ENCODE measurements at regions not wholly inside any gene's neighbourhood (a gene's known extent, or its start where the extent isn't known, plus 50 kb on each side); places are given as distances from the start of the nearest gene placed in this dataset.

DNA sequence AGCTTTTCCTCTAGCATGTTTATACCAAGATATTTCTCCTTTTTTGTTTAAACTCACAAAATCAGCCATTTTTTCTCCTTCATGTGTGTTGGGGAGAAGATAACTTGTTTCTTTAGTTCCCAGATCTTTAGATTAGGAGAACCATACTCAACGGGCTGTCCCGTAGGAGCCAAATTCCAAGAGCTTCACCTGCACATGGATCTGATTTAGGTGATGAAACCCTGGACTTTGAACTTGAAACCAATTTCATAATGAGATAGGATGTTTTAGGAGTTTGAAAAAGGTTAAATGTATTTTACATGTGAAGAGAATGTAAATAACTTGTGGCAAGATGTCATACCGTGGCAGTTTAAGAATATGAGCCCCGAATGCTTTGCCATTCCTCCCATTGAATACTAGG, 280.0 kb upstream of the PCDH18 start (continued):
- TF ChIP-seq E2F4 (CRISPR knock-in tag; IDR thresholded peaks at IDR 0.05; ENCODE audit: borderline replicate concordance, low read depth) (no peak), SMAD3 (CRISPR knock-in tag; IDR thresholded peaks at IDR 0.05; ENCODE audit: borderline replicate concordance) (no peak)

DNA sequence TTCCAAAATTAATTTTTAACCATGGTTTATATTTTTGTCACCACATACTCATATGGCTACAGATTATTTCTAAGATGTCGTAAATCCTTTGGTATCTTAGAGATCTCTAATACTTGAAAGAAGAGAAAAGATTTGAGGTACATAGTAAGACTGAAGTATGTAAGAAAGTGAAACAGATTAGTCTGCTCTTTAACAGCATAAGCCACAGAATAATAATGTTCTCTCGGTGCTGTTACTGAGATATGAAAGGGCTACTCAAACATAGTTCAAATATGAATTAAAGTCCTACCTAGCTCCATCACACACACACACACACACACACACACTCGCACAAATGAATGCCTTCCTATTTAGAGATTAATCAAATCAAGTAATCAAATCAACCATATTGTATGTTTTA, 274.1 kb upstream of the PCDH18 start:
- CTCF ChIA-PET: no interaction called here
- no peaks in the 10 kb centered on the region for H3K4me1 Mint-ChIP-seq
- TF ChIP-seq ZNF423 (CRISPR knock-in tag; IDR thresholded peaks at IDR 0.05) (no peak), USF2 (CRISPR knock-in tag; IDR thresholded peaks at IDR 0.05) (no peak), CREB1 (CRISPR knock-in tag; IDR thresholded peaks at IDR 0.05) (no peak), ZNF425 (CRISPR knock-in tag; conservative IDR thresholded peaks at IDR 0.05) (no peak), SMAD3 (CRISPR knock-in tag; IDR thresholded peaks at IDR 0.05; ENCODE audit: borderline replicate concordance) (no peak), NFE2L1 (CRISPR knock-in tag; IDR thresholded peaks at IDR 0.05) (no peak), HMGA2 (CRISPR knock-in tag; IDR thresholded peaks at IDR 0.05) (no peak), JUN (CRISPR knock-in tag; IDR thresholded peaks at IDR 0.05) (no peak), ELF4 (CRISPR knock-in tag; IDR thresholded peaks at IDR 0.05; ENCODE audit: low read depth) (no peak), KAT7 (CRISPR knock-in tag; IDR thresholded peaks at IDR 0.05; ENCODE audit: borderline replicate concordance) (no peak)
- TF ChIP-seq, protein P1, sequence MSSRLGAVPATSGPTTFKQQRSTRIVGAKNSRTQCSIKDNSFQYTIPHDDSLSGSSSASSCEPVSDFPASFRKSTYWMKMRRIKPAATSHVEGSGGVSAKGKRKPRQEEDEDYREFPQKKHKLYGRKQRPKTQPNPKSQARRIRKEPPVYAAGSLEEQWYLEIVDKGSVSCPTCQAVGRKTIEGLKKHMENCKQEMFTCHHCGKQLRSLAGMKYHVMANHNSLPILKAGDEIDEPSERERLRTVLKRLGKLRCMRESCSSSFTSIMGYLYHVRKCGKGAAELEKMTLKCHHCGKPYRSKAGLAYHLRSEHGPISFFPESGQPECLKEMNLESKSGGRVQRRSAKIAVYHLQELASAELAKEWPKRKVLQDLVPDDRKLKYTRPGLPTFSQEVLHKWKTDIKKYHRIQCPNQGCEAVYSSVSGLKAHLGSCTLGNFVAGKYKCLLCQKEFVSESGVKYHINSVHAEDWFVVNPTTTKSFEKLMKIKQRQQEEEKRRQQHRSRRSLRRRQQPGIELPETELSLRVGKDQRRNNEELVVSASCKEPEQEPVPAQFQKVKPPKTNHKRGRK (CRISPR knock-in tag; IDR thresholded peaks at IDR 0.05; ENCODE audit: borderline replicate concordance): no peak
- no peak overlapping the region for H3K27ac Mint-ChIP-seq
- H3K9me3 Mint-ChIP-seq: no peaks in the 10 kb centered on the region
- ATAC-seq (no peak), DNase-seq (ENCODE audit: low spot score) (no peak)
- H3K27me3 Mint-ChIP-seq (ENCODE audit: low read depth): no peaks in the 10 kb centered on the region
- H3K4me3 Mint-ChIP-seq: no peak overlapping the region
- no peaks in the 10 kb centered on the region for H3K36me3 Mint-ChIP-seq
- POLR2A ChIA-PET: no interaction called here

- ChIA-PET POLR2A (no interaction called here), CTCF (interaction anchor here (1.6 kb wide), 1 partner anchor 15 kb away, joined by 7 read pairs; no protein-coding TSS in a partner anchor)
- Mint-ChIP-seq H3K27ac (no peak overlapping the region), H3K4me3 (no peak overlapping the region), H3K4me1 (no peaks in the 10 kb centered on the region), H3K9me3 (no peaks in the 10 kb centered on the region), H3K36me3 (no peaks in the 10 kb centered on the region), H3K27me3 (ENCODE audit: low read depth) (no peaks in the 10 kb centered on the region)
- DNase-seq (ENCODE audit: low spot score): no peak
- no peak for ATAC-seq
- TF ChIP-seq, protein P1 (CRISPR knock-in tag; IDR thresholded peaks at IDR 0.05; ENCODE audit: borderline replicate concordance): no peak
- TF ChIP-seq ELF4 (CRISPR knock-in tag; IDR thresholded peaks at IDR 0.05; ENCODE audit: low read depth) (no peak), STAT6 (CRISPR knock-in tag; conservative IDR thresholded peaks at IDR 0.05; ENCODE audit: low read depth) (no peak), SOX15 (CRISPR knock-in tag; IDR thresholded peaks at IDR 0.05) (no peak), AR (CRISPR knock-in tag; IDR thresholded peaks at IDR 0.05) (no peak), OVOL2 (CRISPR knock-in tag; IDR thresholded peaks at IDR 0.05; ENCODE audit: borderline replicate concordance) (no peak), ZNF317 (CRISPR knock-in tag; IDR thresholded peaks at IDR 0.05; ENCODE audit: borderline replicate concordance, low read depth) (no peak), RORB (CRISPR knock-in tag; IDR thresholded peaks at IDR 0.05) (no peak), NR1H2 (CRISPR knock-in tag; IDR thresholded peaks at IDR 0.05) (no peak)
Measured at GRCh38 chr4:137804906-137805495, 272.7 kb upstream of the PCDH18 start.
